ENCODE measurements at regions not wholly inside any gene's neighbourhood (a gene's known extent, or its start where the extent isn't known, plus 50 kb on each side); places are given as distances from the start of the nearest gene placed in this dataset.

- Histone ChIP-seq H2BK120ac (ENCODE audit: low read depth, low read length, poor library complexity, severe bottlenecking) (no peak overlapping the region), H2BK20ac (ENCODE audit: low read depth, low read length, poor library complexity, severe bottlenecking) (no peak overlapping the region), H3K79me2 (ENCODE audit: insufficient read depth, low read length) (no peaks in the 10 kb centered on the region), H3K27me3 (ENCODE audit: insufficient read depth, low read length) (no peaks in the 10 kb centered on the region; the same call in 1 of the 2 replicates), H2BK5ac (ENCODE audit: insufficient read length, low read length) (no peak overlapping the region), H3K14ac (ENCODE audit: insufficient read depth, low read length) (no peak overlapping the region), H3K23ac (ENCODE audit: insufficient read length, low read depth, low read length) (no peak overlapping the region), H3K56ac (ENCODE audit: insufficient read length, low read depth, low read length) (no peak overlapping the region), H3K23me2 (ENCODE audit: insufficient read length, low read depth, low read length, poor library complexity, severe bottlenecking) (no peaks in the 10 kb centered on the region), H3K4me1 (ENCODE audit: insufficient read depth, low read length) (no peaks in the 10 kb centered on the region), H3K79me1 (ENCODE audit: insufficient read depth, low read depth, low read length, poor library complexity, severe bottlenecking) (no peaks in the 10 kb centered on the region), H2AK5ac (ENCODE audit: insufficient read length, low read length) (no peak overlapping the region), H3K9ac (ENCODE audit: extremely low read depth, insufficient read length, low read length) (no peak overlapping the region), H2AFZ (ENCODE audit: low read length) (no peak overlapping the region), H3K4me2 (ENCODE audit: insufficient read depth, insufficient read length, low read length) (no peak overlapping the region), H4K20me1 (ENCODE audit: control insufficient read depth, insufficient read depth, insufficient read length) (no peaks in the 10 kb centered on the region), H3K9me3 (ENCODE audit: control insufficient read depth, low read depth, low read length) (peaks cover 5% of the 10 kb centered on the region), H3K4ac (ENCODE audit: low read depth, low read length) (no peak overlapping the region), H3T11ph (ENCODE audit: low read length) (no peak overlapping the region), H4K5ac (ENCODE audit: insufficient read length, low read depth, low read length) (no peak overlapping the region), H2BK15ac (ENCODE audit: low read depth, low read length) (no peak overlapping the region), H4K91ac (ENCODE audit: insufficient read length, low read depth, low read length) (no peak overlapping the region), H3K27ac (ENCODE audit: insufficient read length, low read depth, low read length) (no peak overlapping the region), H2BK12ac (ENCODE audit: insufficient read length, low read depth, low read length) (no peak overlapping the region), H4K8ac (replicated peaks; ENCODE audit: insufficient read length, low read depth, low read length) (no peak overlapping the region), H3K18ac (ENCODE audit: insufficient read length, low read depth, low read length) (no peak overlapping the region)
- Mint-ChIP-seq H3K36me3 (ENCODE audit: insufficient read depth in 1 of 3, low read depth in 3 of 3) (peaks cover 3 to 16% (median 8%) of the 10 kb centered on the region in 3 experiments; a peak in 6 of 7 replicates), H3K27ac (no peak overlapping the region), H3K4me1 (no peaks in the 10 kb centered on the region), H3K9me3 (peaks cover 10 to 16% of the 10 kb centered on the region in 2 experiments; a peak in 4 of 5 replicates), H3K4me3 (no peak overlapping the region), H3K27me3 (ENCODE audit: low read depth) (peaks cover 2% of the 10 kb centered on the region)
- no peak for TF ChIP-seq CTCF (conservative IDR thresholded peaks at IDR 0.05)
- no CpG with 5 or more reads among the region's 8 CpGs for WGBS (ENCODE audit: extremely low coverage, insufficient read length, low lambda C conversion rate)
- no peak for DNase-seq
Measured at GRCh38 chr10:2387261-2387660, 649.9 kb upstream of the ADARB2 start.
